ENCODE measurements at regions not wholly inside any gene's neighbourhood (a gene's known extent, or its start where the extent isn't known, plus 50 kb on each side); places are given as distances from the start of the nearest gene placed in this dataset.
"Not testable (repeated sequence)": the region's sequence is repeated elsewhere in the genome, so short reads cannot be mapped to it uniquely, and the experiment has no call there.

DNA sequence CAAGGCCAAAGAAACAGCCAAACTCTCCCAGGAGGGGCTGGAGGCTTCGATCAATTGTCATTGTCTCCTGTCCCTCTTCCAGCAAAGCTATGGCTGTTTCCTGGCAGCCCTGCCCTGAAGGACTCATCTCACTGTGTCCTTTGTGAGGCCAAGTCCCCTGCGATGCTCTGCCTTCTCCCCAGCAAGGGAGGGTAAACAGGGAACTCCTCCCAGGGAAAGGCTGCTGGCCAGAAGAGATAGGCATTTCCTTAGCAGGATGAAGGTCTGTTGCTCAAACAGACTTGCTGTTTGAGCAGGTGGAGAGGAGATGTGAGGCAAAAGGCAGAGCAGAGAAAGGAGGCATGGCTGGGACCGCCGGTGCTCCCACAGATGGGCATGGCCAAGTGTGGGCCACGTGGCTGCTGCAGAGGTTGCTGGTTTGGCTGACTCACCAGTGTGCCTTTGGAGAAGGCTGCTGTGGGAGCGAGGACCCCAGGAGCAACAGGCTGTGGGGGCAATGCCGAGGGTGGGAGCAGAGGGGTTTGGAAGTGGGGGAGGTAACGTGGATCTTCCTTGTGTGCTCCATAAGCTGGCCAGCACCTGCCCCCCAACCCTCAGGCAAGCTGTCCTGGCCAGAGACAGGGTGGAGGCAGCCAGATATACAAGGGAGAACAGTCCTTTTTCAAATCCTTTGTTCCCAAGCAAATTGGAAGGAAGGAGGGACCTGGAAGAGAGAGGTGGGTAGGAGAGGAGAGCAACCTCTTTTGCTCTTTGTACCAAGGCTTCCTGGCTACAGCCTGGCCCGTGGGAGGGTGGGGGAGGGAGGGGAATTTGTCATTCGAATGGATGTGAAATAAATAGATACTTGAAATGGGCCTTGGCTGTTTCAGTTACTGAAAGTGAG, 449.8 kb downstream of the SIPA1L2 start:
- in situ Hi-C loops (cut with MboI; ENCODE audit: low pct_unique_long_range_greater_than_20kb, low sequenced_read_pairs): no loop called here
- no peak for DNase-seq

- in situ Hi-C loops (cut with MboI; ENCODE audit: low pct_unique_long_range_greater_than_20kb, low sequenced_read_pairs): no loop called here
- DNase-seq: no peak
These were observed 451.7 kb downstream of the SIPA1L2 start for GRCh38 chr1:232178191-232178590.

GRCh38 chr1:232177438-232177837, 452.5 kb downstream of the SIPA1L2 start:
- DNase-seq: no peak
- in situ Hi-C loops (cut with MboI; ENCODE audit: low pct_unique_long_range_greater_than_20kb, low sequenced_read_pairs): no loop called here

DNA sequence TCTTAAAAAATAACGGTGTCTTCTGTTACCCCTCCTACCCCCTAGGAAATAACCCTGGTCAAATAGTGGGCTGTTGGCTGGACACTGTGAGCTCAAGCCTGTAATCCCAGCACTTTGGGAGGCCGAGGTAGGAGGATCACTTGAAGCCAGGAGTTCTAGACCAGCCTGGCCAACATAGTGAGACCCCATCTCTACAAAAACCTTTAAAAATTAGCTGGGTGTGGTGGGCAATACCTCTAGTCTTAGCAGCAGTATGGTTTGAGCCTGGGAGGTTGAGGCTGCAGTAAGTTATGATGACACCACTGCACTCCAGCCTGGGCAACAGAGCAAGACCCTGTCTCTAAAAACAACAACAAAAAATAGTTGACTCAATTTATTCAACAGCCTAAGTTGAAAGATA, 453.7 kb downstream of the SIPA1L2 start:
- DNase-seq: no peak
- in situ Hi-C loops (cut with MboI; ENCODE audit: low pct_unique_long_range_greater_than_20kb, low sequenced_read_pairs): no loop called here

DNA sequence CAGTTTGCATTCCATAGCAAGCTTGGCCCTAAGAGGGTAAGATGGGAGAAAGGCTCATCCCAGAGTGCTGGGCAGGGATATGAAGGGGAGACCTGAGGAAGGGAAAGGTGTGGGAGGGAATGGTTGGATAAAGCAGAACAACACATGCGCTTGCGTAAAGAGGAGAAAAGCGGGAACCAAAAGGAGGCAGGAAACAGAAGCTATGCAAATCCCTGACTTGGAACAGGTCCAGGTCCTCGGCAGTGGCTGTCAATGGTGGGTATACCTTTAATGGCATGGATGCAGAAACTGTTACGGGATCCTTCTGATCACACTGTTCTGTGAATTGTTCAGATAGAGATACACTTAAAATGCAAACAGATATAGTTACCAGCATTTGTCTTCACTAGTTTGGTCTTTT, 455.6 kb downstream of the SIPA1L2 start:
- DNase-seq: peak; percentile 45
- in situ Hi-C loops (cut with MboI; ENCODE audit: low pct_unique_long_range_greater_than_20kb, low sequenced_read_pairs): no loop called here

GRCh38 chr1:232172563-232172962, 457.4 kb downstream of the SIPA1L2 start:
- in situ Hi-C loops (cut with MboI; ENCODE audit: low pct_unique_long_range_greater_than_20kb, low sequenced_read_pairs): no loop called here
- peak; percentile 46 for DNase-seq

DNA sequence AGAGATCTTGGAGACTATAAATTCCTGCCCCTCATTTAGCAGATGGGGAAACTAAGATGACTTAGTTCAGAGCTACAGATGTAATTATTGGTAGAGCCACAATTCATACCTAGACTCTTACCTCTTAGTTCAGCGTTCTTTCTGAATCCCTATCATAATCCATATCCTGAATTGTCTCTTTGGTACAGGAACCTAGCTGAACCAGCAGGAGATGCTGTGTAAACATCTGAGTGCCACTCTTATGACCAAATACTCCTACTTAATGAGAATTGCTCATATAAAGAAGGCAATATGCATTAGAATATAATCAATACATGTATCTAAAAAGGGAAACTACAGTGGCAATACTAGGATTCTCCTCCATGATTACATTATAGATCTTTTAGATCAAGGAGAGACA, 459.0 kb downstream of the SIPA1L2 start:
- in situ Hi-C loops (cut with MboI; ENCODE audit: low pct_unique_long_range_greater_than_20kb, low sequenced_read_pairs): no loop called here
- no peak for DNase-seq

GRCh38 chr1:232169436-232169835, 460.5 kb downstream of the SIPA1L2 start:
- in situ Hi-C loops (cut with MboI; ENCODE audit: low pct_unique_long_range_greater_than_20kb, low sequenced_read_pairs): no loop called here
- DNase-seq: no peak

GRCh38 chr1:232168508-232168907, 461.4 kb downstream of the SIPA1L2 start:
- in situ Hi-C loops (cut with MboI; ENCODE audit: low pct_unique_long_range_greater_than_20kb, low sequenced_read_pairs): no loop called here

DNA sequence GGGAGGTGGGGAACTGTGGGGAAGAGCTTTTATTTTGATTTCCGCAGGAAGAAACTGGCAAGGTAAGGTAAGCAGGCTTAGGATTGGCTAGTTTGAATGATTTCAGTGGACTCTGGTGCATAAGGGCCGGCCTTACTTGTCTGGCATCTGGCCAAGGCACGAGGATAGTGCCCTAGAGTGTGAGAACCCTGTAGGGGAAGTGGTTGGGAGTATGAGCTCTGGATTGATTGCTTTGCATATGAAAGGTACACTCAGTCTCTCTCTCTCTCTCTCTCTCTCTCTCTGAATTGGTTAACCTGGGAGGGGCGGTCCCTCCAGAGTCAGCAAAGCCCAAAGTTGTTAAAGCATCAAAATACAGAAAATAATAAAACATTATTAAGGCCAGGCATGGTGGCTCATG, 463.0 kb downstream of the SIPA1L2 start:
- DNase-seq: no peak
- in situ Hi-C loops (cut with MboI; ENCODE audit: low pct_unique_long_range_greater_than_20kb, low sequenced_read_pairs): no loop called here

More at GRCh38 chr1:232168508-232168907, 461.4 kb downstream of the SIPA1L2 start:
- no peak for DNase-seq

- in situ Hi-C loops (cut with MboI; ENCODE audit: low pct_unique_long_range_greater_than_20kb, low sequenced_read_pairs): no loop called here
- DNase-seq: no peak
These were observed 465.6 kb downstream of the SIPA1L2 start for GRCh38 chr1:232164078-232164963.

DNA sequence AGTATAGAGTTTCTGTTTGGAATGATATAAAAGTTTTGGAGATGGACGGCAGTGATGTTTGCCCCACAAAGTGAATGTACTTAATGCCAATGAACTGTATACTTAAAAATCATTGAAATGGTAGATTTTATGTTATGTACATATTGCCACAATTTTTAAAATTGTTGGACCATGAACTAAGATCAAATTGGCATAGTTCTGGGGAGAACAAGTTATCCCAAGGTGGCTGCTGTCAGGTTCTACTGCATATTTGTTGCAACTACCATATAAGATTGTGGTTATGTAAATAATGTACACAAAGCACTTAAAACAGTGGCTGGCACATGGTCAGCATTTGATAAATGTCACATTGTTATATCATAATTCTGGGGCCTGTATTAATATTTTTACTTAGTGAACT, 466.4 kb downstream of the SIPA1L2 start:
- in situ Hi-C loops (cut with MboI; ENCODE audit: low pct_unique_long_range_greater_than_20kb, low sequenced_read_pairs): no loop called here
- DNase-seq: no peak

DNA sequence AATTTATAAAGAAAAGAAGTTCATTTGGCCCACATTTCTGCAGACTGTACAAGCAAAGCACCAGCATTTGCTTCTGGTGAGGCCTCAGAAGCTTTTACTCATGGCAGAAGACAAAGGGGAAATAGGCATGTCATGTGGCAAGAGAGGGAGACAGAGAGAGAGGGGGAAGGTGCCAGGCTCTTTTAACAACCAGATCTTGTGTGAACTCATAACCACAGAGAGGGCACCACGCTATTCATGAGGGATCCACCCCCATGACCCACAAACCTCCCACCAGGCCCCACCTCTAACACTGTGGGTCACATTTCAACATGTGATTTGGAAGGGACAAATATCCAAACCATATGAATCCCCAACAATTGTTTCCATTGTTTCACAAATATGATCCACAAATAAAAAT, 467.9 kb downstream of the SIPA1L2 start:
- DNase-seq: no peak
- in situ Hi-C loops (cut with MboI; ENCODE audit: low pct_unique_long_range_greater_than_20kb, low sequenced_read_pairs): no loop called here

- in situ Hi-C loops (cut with MboI; ENCODE audit: low pct_unique_long_range_greater_than_20kb, low sequenced_read_pairs): not testable (repeated sequence)
These were observed 471.4 kb downstream of the SIPA1L2 start for GRCh38 chr1:232158558-232158957.

DNA sequence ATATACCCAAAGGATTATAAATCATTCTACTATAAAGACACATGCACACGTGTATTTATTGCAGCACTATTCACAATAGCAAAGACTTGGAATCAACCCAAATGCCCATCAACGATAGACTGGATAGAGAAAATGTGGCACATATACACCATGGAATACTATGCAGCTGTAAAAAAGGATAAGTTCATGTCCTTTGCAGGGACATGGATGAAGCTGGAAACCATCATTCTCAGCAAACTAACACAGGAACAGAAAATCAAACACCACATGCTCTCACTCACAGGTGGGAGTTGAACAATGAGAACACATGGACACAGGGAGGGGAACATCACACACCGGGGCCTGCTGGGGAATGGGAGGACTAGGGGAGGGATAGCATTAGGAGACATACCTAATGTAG, 473.9 kb downstream of the SIPA1L2 start:
- DNase-seq; in situ Hi-C loops (cut with MboI; ENCODE audit: low pct_unique_long_range_greater_than_20kb, low sequenced_read_pairs): not testable (repeated sequence)

More at GRCh38 chr1:232158558-232158957, 471.4 kb downstream of the SIPA1L2 start:
- DNase-seq: not testable (repeated sequence)

GRCh38 chr1:232153652-232154051, 476.3 kb downstream of the SIPA1L2 start:
- no peak for DNase-seq
- in situ Hi-C loops (cut with MboI; ENCODE audit: low pct_unique_long_range_greater_than_20kb, low sequenced_read_pairs): no loop called here

DNA sequence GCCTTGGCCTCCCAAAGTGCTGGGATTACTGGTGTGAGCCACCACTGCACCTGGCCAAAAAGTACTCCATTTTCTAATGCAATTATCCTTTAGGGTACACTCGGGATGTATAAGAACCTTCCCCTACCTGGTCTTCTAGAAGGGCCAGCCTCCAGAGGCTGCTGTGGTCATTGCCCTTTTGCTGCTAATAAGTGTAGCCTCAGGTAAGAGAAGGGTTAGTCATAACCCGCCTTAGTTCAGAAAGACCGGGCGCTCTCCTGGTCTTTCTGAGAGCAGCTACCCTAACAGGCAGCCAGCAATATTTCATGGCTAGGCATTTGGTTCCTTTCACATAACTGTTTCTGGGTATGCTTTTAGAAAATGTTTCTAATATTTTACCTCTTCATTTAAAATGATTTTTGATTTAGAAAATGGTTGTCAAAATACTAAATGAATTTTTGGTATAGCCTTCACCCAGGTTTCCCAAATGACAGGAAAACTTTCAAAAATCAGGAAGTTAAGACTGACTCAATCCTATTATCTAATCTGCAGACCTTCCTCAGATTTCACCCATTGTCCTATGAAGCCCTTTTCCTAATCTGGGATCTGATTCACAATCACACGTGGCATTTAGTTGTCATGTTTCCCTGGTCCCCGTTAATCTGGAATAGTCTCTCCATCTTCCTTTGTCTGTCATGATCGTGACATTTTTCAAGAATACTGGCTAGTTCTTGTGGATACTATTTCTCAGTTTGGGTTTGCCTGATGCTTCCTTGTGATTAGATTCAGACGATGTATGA, 479.0 kb downstream of the SIPA1L2 start:
- DNase-seq: no peak
- in situ Hi-C loops (cut with MboI; ENCODE audit: low pct_unique_long_range_greater_than_20kb, low sequenced_read_pairs): no loop called here

GRCh38 chr1:232149287-232150201, 480.4 kb downstream of the SIPA1L2 start:
- DNase-seq: no peak
- in situ Hi-C loops (cut with MboI; ENCODE audit: low pct_unique_long_range_greater_than_20kb, low sequenced_read_pairs): no loop called here

Data from KBM-7 (cell line).